ENCODE measurements at regions not wholly inside any gene's neighbourhood (a gene's known extent, or its start where the extent isn't known, plus 50 kb on each side); places are given as distances from the start of the nearest gene placed in this dataset.

- Mint-ChIP-seq H3K27me3 (peaks cover 0 to 12% (median 3%) of the 10 kb centered on the region in 5 donors), H3K36me3 (peaks cover 0 to 23% (median 2%) of the 10 kb centered on the region in 3 donors), H3K27ac (no peak overlapping the region), H3K9me3 (peaks cover 8 to 37% (median 24%) of the 10 kb centered on the region in 9 donors), H3K4me3 (no peak overlapping the region), H3K4me1 (no peaks in the 10 kb centered on the region)
- ATAC-seq (no peak), DNase-seq (no peak)
- POLR2A ChIA-PET = no interaction called here
Observed at GRCh38 chr10:111344804-111345203, 268.0 kb downstream of the ADRA2A start.

GRCh38 chr10:111347386-111348013, 270.7 kb downstream of the ADRA2A start:
- DNase-seq (no peak), ATAC-seq (no peak)
- Mint-ChIP-seq H3K9me3 (peaks cover 0 to 10% (median 6%) of the 10 kb centered on the region in 9 donors), H3K4me3 (no peak overlapping the region), H3K27ac (no peak overlapping the region), H3K36me3 (peaks cover 0 to 7% (median 0%) of the 10 kb centered on the region in 3 donors), H3K4me1 (no peaks in the 10 kb centered on the region), H3K27me3 (peaks cover 4 to 22% (median 15%) of the 10 kb centered on the region in 5 donors)
- POLR2A ChIA-PET = no interaction called here

GRCh38 chr10:111348076-111348475, 271.2 kb downstream of the ADRA2A start:
- POLR2A ChIA-PET = no interaction called here
- no peak overlapping the region for H3K4me3 Mint-ChIP-seq
- H3K4me1 Mint-ChIP-seq = no peaks in the 10 kb centered on the region
- DNase-seq (no peak), ATAC-seq (no peak)
- H3K9me3 Mint-ChIP-seq = peaks cover 0 to 6% (median 1%) of the 10 kb centered on the region in 9 donors
- peaks cover 5 to 24% (median 17%) of the 10 kb centered on the region in 5 donors for H3K27me3 Mint-ChIP-seq
- peaks cover 0 to 1% (median 0%) of the 10 kb centered on the region in 3 donors for H3K36me3 Mint-ChIP-seq
- H3K27ac Mint-ChIP-seq = no peak overlapping the region

GRCh38 chr10:111354859-111355258, 278.0 kb downstream of the ADRA2A start:
- ATAC-seq (no peak), DNase-seq (no peak)
- Mint-ChIP-seq H3K27ac (no peak overlapping the region), H3K36me3 (no peaks in the 10 kb centered on the region), H3K9me3 (no peaks in the 10 kb centered on the region), H3K4me1 (no peaks in the 10 kb centered on the region), H3K4me3 (no peak overlapping the region), H3K27me3 (peaks cover 13 to 70% (median 23%) of the 10 kb centered on the region in 5 donors)
- POLR2A ChIA-PET = no interaction called here

GRCh38 chr10:111356571-111356970, 279.7 kb downstream of the ADRA2A start:
- POLR2A ChIA-PET = no interaction called here
- H3K4me1 Mint-ChIP-seq = no peaks in the 10 kb centered on the region
- no peaks in the 10 kb centered on the region for H3K36me3 Mint-ChIP-seq
- H3K27me3 Mint-ChIP-seq = peaks cover 13 to 60% (median 16%) of the 10 kb centered on the region in 5 donors
- H3K27ac Mint-ChIP-seq = no peak overlapping the region
- ATAC-seq (no peak), DNase-seq (no peak)
- no peaks in the 10 kb centered on the region for H3K9me3 Mint-ChIP-seq
- no peak overlapping the region for H3K4me3 Mint-ChIP-seq

GRCh38 chr10:111357859-111358258, 281.0 kb downstream of the ADRA2A start:
- H3K4me3 Mint-ChIP-seq = no peak overlapping the region
- ATAC-seq = no peak
- no peaks in the 10 kb centered on the region for H3K9me3 Mint-ChIP-seq
- no peaks in the 10 kb centered on the region for H3K36me3 Mint-ChIP-seq
- no peak for DNase-seq
- POLR2A ChIA-PET = no interaction called here
- H3K27ac Mint-ChIP-seq = no peak overlapping the region
- H3K4me1 Mint-ChIP-seq = no peaks in the 10 kb centered on the region
- peaks cover 10 to 54% (median 15%) of the 10 kb centered on the region in 5 donors for H3K27me3 Mint-ChIP-seq

GRCh38 chr10:111360260-111360925, 283.6 kb downstream of the ADRA2A start:
- DNase-seq (peak in 3 of 10 donors; percentile 1 to 5 (median 2)), ATAC-seq (peak; percentile 54 to 57)
- Mint-ChIP-seq H3K27ac (peak overlapping the region in 1 of 10 donors; percentile 26), H3K4me1 (no peaks in the 10 kb centered on the region), H3K36me3 (no peaks in the 10 kb centered on the region), H3K4me3 (no peak overlapping the region), H3K9me3 (no peaks in the 10 kb centered on the region), H3K27me3 (peaks cover 8 to 38% (median 14%) of the 10 kb centered on the region in 5 donors)
- POLR2A ChIA-PET = no interaction called here

GRCh38 chr10:111367531-111367930, 290.7 kb downstream of the ADRA2A start:
- DNase-seq = no peak
- POLR2A ChIA-PET = no interaction called here
- H3K27ac Mint-ChIP-seq = no peak overlapping the region
- H3K4me1 Mint-ChIP-seq = no peaks in the 10 kb centered on the region
- H3K4me3 Mint-ChIP-seq = no peak overlapping the region
- no peaks in the 10 kb centered on the region for H3K9me3 Mint-ChIP-seq
- peaks cover 6 to 49% (median 12%) of the 10 kb centered on the region in 5 donors for H3K27me3 Mint-ChIP-seq
- ATAC-seq = no peak
- H3K36me3 Mint-ChIP-seq = no peaks in the 10 kb centered on the region

GRCh38 chr10:111370101-111370500, 293.3 kb downstream of the ADRA2A start:
- ATAC-seq (no peak), DNase-seq (no peak)
- POLR2A ChIA-PET = no interaction called here
- no peaks in the 10 kb centered on the region for H3K4me1 Mint-ChIP-seq
- H3K27ac Mint-ChIP-seq = no peak overlapping the region
- H3K27me3 Mint-ChIP-seq = peaks cover 1 to 45% (median 12%) of the 10 kb centered on the region in 5 donors
- no peaks in the 10 kb centered on the region for H3K9me3 Mint-ChIP-seq
- no peak overlapping the region for H3K4me3 Mint-ChIP-seq
- H3K36me3 Mint-ChIP-seq = no peaks in the 10 kb centered on the region

GRCh38 chr10:111373696-111374095, 296.9 kb downstream of the ADRA2A start:
- H3K4me3 Mint-ChIP-seq = no peak overlapping the region
- H3K27me3 Mint-ChIP-seq = peaks cover 2 to 56% (median 12%) of the 10 kb centered on the region in 5 donors
- no peak overlapping the region for H3K27ac Mint-ChIP-seq
- POLR2A ChIA-PET = no interaction called here
- ATAC-seq (no peak), DNase-seq (no peak)
- peaks cover 0 to 2% (median 0%) of the 10 kb centered on the region in 3 donors for H3K36me3 Mint-ChIP-seq
- no peaks in the 10 kb centered on the region for H3K9me3 Mint-ChIP-seq
- H3K4me1 Mint-ChIP-seq = no peaks in the 10 kb centered on the region

- H3K27me3 Mint-ChIP-seq = peaks cover 10 to 44% (median 19%) of the 10 kb centered on the region in 5 donors
- H3K27ac Mint-ChIP-seq = no peak overlapping the region
- POLR2A ChIA-PET = no interaction called here
- DNase-seq = no peak
- no peak for ATAC-seq
- no peaks in the 10 kb centered on the region for H3K4me1 Mint-ChIP-seq
- H3K4me3 Mint-ChIP-seq = no peak overlapping the region
- peaks cover 0 to 2% (median 0%) of the 10 kb centered on the region in 3 donors for H3K36me3 Mint-ChIP-seq
- peaks cover 0 to 4% (median 0%) of the 10 kb centered on the region in 9 donors for H3K9me3 Mint-ChIP-seq
Observed at GRCh38 chr10:111379534-111380187, 302.8 kb downstream of the ADRA2A start.

- no peak overlapping the region for H3K27ac Mint-ChIP-seq
- H3K4me1 Mint-ChIP-seq = no peaks in the 10 kb centered on the region
- no peak overlapping the region for H3K4me3 Mint-ChIP-seq
- POLR2A ChIA-PET = no interaction called here
- DNase-seq = no peak
- H3K27me3 Mint-ChIP-seq = peaks cover 12 to 37% (median 20%) of the 10 kb centered on the region in 5 donors
- H3K36me3 Mint-ChIP-seq = no peaks in the 10 kb centered on the region
- ATAC-seq = no peak
- peaks cover 0 to 4% (median 0%) of the 10 kb centered on the region in 9 donors for H3K9me3 Mint-ChIP-seq
Observed at GRCh38 chr10:111384556-111384955, 307.7 kb downstream of the ADRA2A start.

Measured in naive thymus-derived CD8-positive, alpha-beta T cell (primary cell).